Type B pancreatic cell (in vitro differentiated cells): ENCODE measurements at regions not wholly inside any gene's neighbourhood (a gene's known extent, or its start where the extent isn't known, plus 50 kb on each side); places are given as distances from the start of the nearest gene placed in this dataset.

ENCODE experiments used
- DNase-seq: peaks from one replicate; pipeline ENCODE4 v3.0.0; 2021; ENCODE audit warnings: mixed read lengths; ENCODE audit not compliant: unreplicated experiment; ENCODE audit errors: extremely low spot score
- H3K27ac Mint-ChIP-seq: 2 replicates; pipeline ENCODE4 v1.8.0; 2021; ENCODE audit warnings: mild to moderate bottlenecking, mixed read lengths
- H3K27me3 Mint-ChIP-seq: 2 replicates; pipeline ENCODE4 v1.8.0; 2021; ENCODE audit warnings: mixed read lengths
- H3K36me3 Mint-ChIP-seq: 2 replicates; pipeline ENCODE4 v1.8.0; 2021; ENCODE audit warnings: mixed read lengths
- H3K4me1 Mint-ChIP-seq: one replicate; pipeline ENCODE4 v1.8.0; 2021; ENCODE audit warnings: mixed read lengths; ENCODE audit not compliant: unreplicated experiment
- H3K4me3 Mint-ChIP-seq: 2 replicates; pipeline ENCODE4 v1.8.0; 2021; ENCODE audit warnings: mild to moderate bottlenecking, mixed read lengths
- H3K9me3 Mint-ChIP-seq: 2 replicates; pipeline ENCODE4 v1.8.0; 2021; ENCODE audit warnings: mixed read lengths
- TF ChIP-seq, protein P1 (sequence below): fragments of 200-600 bp; sonication (generic); conservative IDR thresholded peaks from 2 replicates; pipeline ENCODE4 v1.5.0; 2021; ENCODE audit warnings: antibody characterized with exemption, mild to moderate bottlenecking

DNA sequence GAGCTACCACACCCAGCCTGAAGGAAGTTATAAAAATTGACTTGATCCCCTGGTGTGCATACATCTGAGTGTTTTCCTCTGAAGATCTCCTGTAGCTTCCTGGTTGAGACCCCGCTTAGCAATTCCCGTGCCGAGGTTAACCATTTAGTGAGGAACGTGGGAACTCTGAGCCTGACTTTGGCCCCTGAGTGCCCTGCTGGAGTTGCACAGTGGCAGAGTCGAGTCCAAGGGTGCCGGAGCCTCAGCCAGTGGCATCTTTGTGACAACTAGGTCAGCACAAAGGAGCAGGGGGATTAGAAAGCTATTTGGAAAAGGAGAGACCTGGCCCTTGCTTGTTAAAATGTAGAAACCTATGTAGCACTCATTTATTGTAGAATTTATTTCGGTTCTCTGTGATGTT lies 561.2 kb upstream of the SALL3 start:
- no peak overlapping the region for H3K4me3 Mint-ChIP-seq
- no peaks in the 10 kb centered on the region for H3K4me1 Mint-ChIP-seq
- no peak overlapping the region for H3K27ac Mint-ChIP-seq
- no peaks in the 10 kb centered on the region for H3K9me3 Mint-ChIP-seq
- TF ChIP-seq, protein P1, sequence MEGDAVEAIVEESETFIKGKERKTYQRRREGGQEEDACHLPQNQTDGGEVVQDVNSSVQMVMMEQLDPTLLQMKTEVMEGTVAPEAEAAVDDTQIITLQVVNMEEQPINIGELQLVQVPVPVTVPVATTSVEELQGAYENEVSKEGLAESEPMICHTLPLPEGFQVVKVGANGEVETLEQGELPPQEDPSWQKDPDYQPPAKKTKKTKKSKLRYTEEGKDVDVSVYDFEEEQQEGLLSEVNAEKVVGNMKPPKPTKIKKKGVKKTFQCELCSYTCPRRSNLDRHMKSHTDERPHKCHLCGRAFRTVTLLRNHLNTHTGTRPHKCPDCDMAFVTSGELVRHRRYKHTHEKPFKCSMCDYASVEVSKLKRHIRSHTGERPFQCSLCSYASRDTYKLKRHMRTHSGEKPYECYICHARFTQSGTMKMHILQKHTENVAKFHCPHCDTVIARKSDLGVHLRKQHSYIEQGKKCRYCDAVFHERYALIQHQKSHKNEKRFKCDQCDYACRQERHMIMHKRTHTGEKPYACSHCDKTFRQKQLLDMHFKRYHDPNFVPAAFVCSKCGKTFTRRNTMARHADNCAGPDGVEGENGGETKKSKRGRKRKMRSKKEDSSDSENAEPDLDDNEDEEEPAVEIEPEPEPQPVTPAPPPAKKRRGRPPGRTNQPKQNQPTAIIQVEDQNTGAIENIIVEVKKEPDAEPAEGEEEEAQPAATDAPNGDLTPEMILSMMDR = no peak
- H3K27me3 Mint-ChIP-seq = peaks cover 8% of the 10 kb centered on the region
- no peak for DNase-seq
- no peaks in the 10 kb centered on the region for H3K36me3 Mint-ChIP-seq

DNA sequence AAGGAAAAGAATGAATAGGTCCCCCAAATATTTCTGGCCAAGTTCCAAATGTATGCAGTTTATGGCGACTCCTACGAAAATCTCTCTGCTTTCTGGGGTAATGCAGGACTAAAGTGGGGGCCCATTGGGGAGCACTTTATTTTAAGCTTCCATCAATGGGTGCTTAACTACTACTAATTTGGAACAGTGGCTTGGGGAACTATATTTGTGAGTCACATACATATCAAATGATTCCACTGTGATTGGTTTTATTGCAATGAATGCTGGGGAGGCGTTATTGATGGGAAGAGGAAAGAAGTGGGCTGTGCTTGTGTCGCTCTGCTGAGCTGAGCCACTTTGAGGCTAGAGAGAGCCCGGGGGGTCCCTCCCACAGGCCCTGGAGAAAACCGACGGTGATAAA lies 560.4 kb upstream of the SALL3 start:
- peaks cover 8% of the 10 kb centered on the region for H3K27me3 Mint-ChIP-seq
- TF ChIP-seq, protein P1 = no peak
- H3K4me3 Mint-ChIP-seq = no peak overlapping the region
- no peaks in the 10 kb centered on the region for H3K36me3 Mint-ChIP-seq
- DNase-seq = no peak
- H3K27ac Mint-ChIP-seq = no peak overlapping the region
- H3K9me3 Mint-ChIP-seq = no peaks in the 10 kb centered on the region
- H3K4me1 Mint-ChIP-seq = no peaks in the 10 kb centered on the region

DNA sequence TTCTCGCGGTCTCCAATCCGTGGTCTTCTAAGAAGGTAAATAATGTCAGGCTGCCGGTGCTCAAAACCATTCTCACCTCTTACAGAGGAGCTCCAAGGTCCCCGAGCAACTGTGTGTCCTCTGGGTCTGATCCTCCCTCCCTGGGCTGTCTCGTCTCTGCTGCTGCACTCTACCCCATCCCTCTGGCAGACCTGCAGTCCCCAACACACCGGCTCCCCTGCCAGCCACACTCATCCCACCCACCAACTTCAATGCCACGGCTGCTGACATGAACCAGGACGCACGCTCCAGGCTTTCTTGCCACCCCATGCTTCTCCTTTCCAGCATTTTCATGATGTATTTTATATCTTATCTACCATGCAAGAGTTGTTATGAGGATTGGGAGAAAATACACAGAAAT lies 559.5 kb upstream of the SALL3 start:
- H3K27ac Mint-ChIP-seq = no peak overlapping the region
- peaks cover 8% of the 10 kb centered on the region for H3K27me3 Mint-ChIP-seq
- no peaks in the 10 kb centered on the region for H3K9me3 Mint-ChIP-seq
- DNase-seq = no peak
- no peaks in the 10 kb centered on the region for H3K4me1 Mint-ChIP-seq
- TF ChIP-seq, protein P1 = no peak
- H3K36me3 Mint-ChIP-seq = no peaks in the 10 kb centered on the region
- H3K4me3 Mint-ChIP-seq = no peak overlapping the region

DNA sequence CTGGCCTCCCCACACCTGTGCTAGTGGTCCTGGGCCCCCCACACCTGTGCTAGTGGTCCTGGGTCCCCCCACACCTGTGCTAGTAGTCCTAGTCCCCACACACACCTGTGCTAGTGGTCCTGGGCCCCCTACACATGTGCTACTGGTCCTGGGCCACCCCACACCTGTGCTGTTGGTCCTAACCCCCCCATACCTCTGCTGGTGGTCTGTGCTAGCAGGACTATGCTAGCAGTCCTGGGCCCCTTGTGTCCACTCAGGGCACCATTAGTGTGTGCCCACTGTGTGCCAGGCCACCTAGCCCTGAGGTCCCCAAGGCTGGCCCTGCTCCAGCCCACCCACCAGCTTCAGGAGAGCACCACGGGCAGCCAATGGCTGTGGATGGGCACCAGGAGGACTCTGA lies 558.2 kb upstream of the SALL3 start:
- no peak overlapping the region for H3K4me3 Mint-ChIP-seq
- no peaks in the 10 kb centered on the region for H3K9me3 Mint-ChIP-seq
- H3K4me1 Mint-ChIP-seq = no peaks in the 10 kb centered on the region
- H3K27ac Mint-ChIP-seq = no peak overlapping the region
- peaks cover 5% of the 10 kb centered on the region for H3K27me3 Mint-ChIP-seq
- TF ChIP-seq, protein P1 = no peak
- no peaks in the 10 kb centered on the region for H3K36me3 Mint-ChIP-seq
- DNase-seq = no peak

DNA sequence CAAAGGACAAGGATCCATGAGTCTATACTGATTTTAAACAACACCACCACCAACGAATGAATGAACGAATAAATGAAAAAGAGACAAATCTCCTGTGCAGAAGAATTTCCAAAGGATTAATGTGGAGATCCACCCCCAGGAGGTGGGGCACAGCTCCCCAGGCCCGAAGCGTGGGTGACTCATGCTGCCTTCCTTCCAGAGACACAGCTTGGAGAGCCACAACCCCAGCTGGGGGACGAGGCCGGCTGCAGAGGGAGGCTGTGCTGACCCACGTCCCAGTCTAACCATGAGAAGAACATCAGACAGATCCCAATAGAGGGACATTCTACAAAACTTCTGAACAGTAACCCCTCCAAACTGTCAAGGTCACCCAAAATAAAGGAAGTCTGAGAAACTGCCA lies 557.3 kb upstream of the SALL3 start:
- no peak overlapping the region for H3K27ac Mint-ChIP-seq

DNA sequence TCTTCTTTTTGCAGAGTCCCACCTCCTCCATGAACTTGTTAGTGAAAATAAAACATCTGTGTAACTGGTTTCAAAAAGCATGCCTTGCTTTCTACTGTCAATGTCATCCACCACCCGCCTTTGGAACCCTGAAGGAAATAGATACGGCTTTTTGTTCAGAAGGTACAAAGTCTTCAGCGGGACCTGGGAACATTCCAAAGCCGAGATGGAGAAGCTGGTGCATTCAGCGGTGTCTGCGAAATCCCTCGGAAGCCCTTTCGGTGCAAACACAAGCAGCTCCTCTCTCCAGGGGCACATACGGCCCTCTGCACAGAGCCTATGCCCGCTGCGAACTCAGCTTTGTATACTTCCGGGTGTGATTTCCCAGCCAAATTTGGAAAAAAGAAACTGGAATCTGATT lies 555.8 kb upstream of the SALL3 start:
- no peak overlapping the region for H3K4me3 Mint-ChIP-seq
- no peaks in the 10 kb centered on the region for H3K9me3 Mint-ChIP-seq
- H3K36me3 Mint-ChIP-seq = no peaks in the 10 kb centered on the region
- peaks cover 5% of the 10 kb centered on the region for H3K27me3 Mint-ChIP-seq
- no peak for DNase-seq
- H3K4me1 Mint-ChIP-seq = no peaks in the 10 kb centered on the region
- TF ChIP-seq, protein P1 = no peak
- H3K27ac Mint-ChIP-seq = no peak overlapping the region

More for the DNA sequence above, 557.3 kb upstream of the SALL3 start:
- Mint-ChIP-seq H3K36me3 (no peaks in the 10 kb centered on the region), H3K9me3 (no peaks in the 10 kb centered on the region), H3K4me3 (no peak overlapping the region), H3K27me3 (peaks cover 5% of the 10 kb centered on the region), H3K4me1 (no peaks in the 10 kb centered on the region)
- no peak for DNase-seq
- TF ChIP-seq, protein P1 = no peak
